K562 (cell line): ENCODE measurements at regions not wholly inside any gene's neighbourhood (a gene's known extent, or its start where the extent isn't known, plus 50 kb on each side); places are given as distances from the start of the nearest gene placed in this dataset.

Experiments
- ATAC-seq: fragments of 200-7000 bp; cut with Tn5 transposase; 3 replicates; pipeline ENCODE4 v1.9.1; 2020; ENCODE audit warnings: moderate library complexity
- BruUV-seq: library from RNA; stranded (reverse); fragments of 400-500 nt; replicated peaks from 2 replicates; lab custom pipeline; 2021; lab: Mats Ljungman, UMichigan
- CTCF ChIA-PET: fragments of 300-600 bp; formaldehyde crosslinking; extraction: SDS; loops from one replicate; lab custom pipeline; 2021; ENCODE audit warnings: low intra/inter-chr PET ratio; lab: Yijun Ruan, JAX
- POLR2A ChIA-PET: fragments of 300-600, 350-650 bp; sonication (Branson Sonifier 250); formaldehyde crosslinking; extraction: SDS; loops from one replicate; lab custom pipeline; 2021; ENCODE audit warnings: antibody characterized with exemption, inconsistent platforms; lab: Yijun Ruan, JAX
- DNase-seq, 4 experiments: peaks; one replicate each; pipeline versions ENCODE4 v3.0.0 to v3.0.0-alpha.2; 2011 to 2018; ENCODE audit warnings: low spot score in 3 of 4, mixed read lengths in 3 of 4; ENCODE audit errors: extremely low read depth in 1 of 4
- FAIRE-seq: peaks from 2 replicates; lab custom pipeline; 2011; peaks lifted over from hg19 to GRCh38; lab: Jason Lieb, UNC
- H2AFZ ChIP-seq: 2 replicates; pipeline ENCODE4 v1.6.0; 2011; ENCODE audit warnings: low read depth, low read length, control low read depth, inconsistent platforms
- H3K27ac ChIP-seq: fragments of 200-600 bp; 3 replicates; pipeline ENCODE4 v1.8.0; 2011; ENCODE audit warnings: low read depth, mild to moderate bottlenecking, control low read depth, inconsistent platforms, low read length, moderate library complexity, mixed read lengths; ENCODE audit errors: extremely low read depth
- H3K27me3 ChIP-seq, 2 experiments: fragments of 300-600 bp in 1 of 2; 2 replicates in 1 of 2; 3 replicates in 1 of 2; pipeline versions ENCODE4 v1.6.0 to v1.8.0; 2011; ENCODE audit warnings: inconsistent platforms in 2 of 2, low read length in 2 of 2, mild to moderate bottlenecking in 1 of 2, mixed read lengths in 1 of 2, moderate library complexity in 1 of 2; ENCODE audit not compliant: control insufficient read depth in 2 of 2, insufficient read depth in 2 of 2
- H3K36me3 ChIP-seq: fragments of 300-600 bp; 3 replicates; pipeline ENCODE4 v1.8.0; 2011; ENCODE audit warnings: mild to moderate bottlenecking, low read length, inconsistent platforms; ENCODE audit not compliant: control insufficient read depth, insufficient read depth
- H3K4me1 ChIP-seq, 2 experiments: fragments of 200-600 bp in 1 of 2; replicated peaks in 1 of 2; 2 replicates in 1 of 2; 3 replicates in 1 of 2; pipeline versions ENCODE4 v1.5.1 to v1.8.0; 2011; ENCODE audit warnings: inconsistent platforms in 2 of 2, low read length in 2 of 2, mild to moderate bottlenecking in 1 of 2, mixed read lengths in 1 of 2, moderate library complexity in 1 of 2; ENCODE audit not compliant: control insufficient read depth in 2 of 2, insufficient read depth in 2 of 2
- H3K4me2 ChIP-seq: 2 replicates; pipeline ENCODE4 v1.6.1; 2011; ENCODE audit warnings: low read length, control low read depth, inconsistent platforms, mixed read lengths; ENCODE audit not compliant: insufficient read depth
- H3K4me3 ChIP-seq: fragments of 200-600 bp; sonication (generic), shearing (Covaris generic); 2 replicates; pipeline ENCODE4 v1.5.1; 2016; ENCODE audit warnings: control low read depth, inconsistent platforms
- H3K79me2 ChIP-seq: fragments of 200-600 bp; 3 replicates; pipeline ENCODE4 v1.8.0; 2011; ENCODE audit warnings: low read length, inconsistent platforms; ENCODE audit not compliant: control insufficient read depth, insufficient read depth
- H3K9ac ChIP-seq, 2 experiments: 2 replicates each; pipeline versions ENCODE4 v1.6.0 to v1.6.1; 2011; ENCODE audit warnings: low read depth in 2 of 2, low read length in 2 of 2, control low read depth in 1 of 2, inconsistent platforms in 1 of 2, mild to moderate bottlenecking in 1 of 2, mixed read lengths in 1 of 2; ENCODE audit not compliant: insufficient read depth in 1 of 2
- H3K9me1 ChIP-seq: one replicate; pipeline ENCODE4 v1.6.0; 2011; ENCODE audit warnings: inconsistent platforms, mild to moderate bottlenecking, low read length, moderate library complexity; ENCODE audit not compliant: control insufficient read depth, insufficient read depth
- H3K9me3 ChIP-seq: replicated peaks from 2 replicates; pipeline ENCODE4 v1.5.1; 2011; ENCODE audit warnings: low read depth, low read length, inconsistent platforms; ENCODE audit not compliant: control insufficient read depth, insufficient read depth
- H4K20me1 ChIP-seq: replicated peaks from 2 replicates; pipeline ENCODE4 v1.6.1; 2011; ENCODE audit warnings: low read length, inconsistent platforms, mixed read lengths; ENCODE audit not compliant: control insufficient read depth, insufficient read depth
- GTF2E2 ChIP-seq: fragments of 200-800 bp; sonication (Bioruptor generic); IDR thresholded peaks from 2 replicates; pipeline ENCODE4 v1.6.1; 2016; ENCODE audit warnings: missing genetic modification characterization, missing compliant biosample characterization
- KDM4B ChIP-seq, 2 experiments: fragments of 450-650 bp in 1 of 2; sonication (generic) in 1 of 2; IDR thresholded peaks; 2 replicates each; pipeline ENCODE4 v1.6.1; 2016 to 2017; ENCODE audit warnings: borderline replicate concordance in 2 of 2, antibody characterized with exemption in 1 of 2, low read depth in 1 of 2, mild to moderate bottlenecking in 1 of 2
- TEAD4 ChIP-seq, 2 experiments: sonication (generic) in 1 of 2; formaldehyde crosslinking in 1 of 2; IDR thresholded peaks; 2 replicates each; pipeline versions ENCODE4 v1.6.1 to v1.8.0; 2012 to 2022; ENCODE audit warnings: borderline replicate concordance in 1 of 2, inconsistent platforms in 1 of 2, low read length in 1 of 2, mild to moderate bottlenecking in 1 of 2, missing genetic modification reagents in 1 of 2
- ZNF551 ChIP-seq: fragments of 250-450 bp; sonication (Bioruptor Pico); IDR thresholded peaks from 2 replicates; pipeline ENCODE4 v1.5.0; 2021; ENCODE audit warnings: mild to moderate bottlenecking, moderate library complexity
- WGBS: fragments of 100-300 bp; shearing (Covaris generic); methylation state at CpG from one replicate; pipeline ENCODE4 v1.1.6; 2016; ENCODE audit warnings: low coverage, mixed read lengths; ENCODE audit not compliant: insufficient coverage; ENCODE audit errors: missing lambda C conversion rate; 5-methylcytosine and 5-hydroxymethylcytosine counted together
- in situ Hi-C: fragments of 300-500 bp; cut with MboI; formaldehyde crosslinking; loops from 4 replicates; pipeline ENCODE4 v1.15.0; 2018; ENCODE audit warnings: inconsistent platforms, mixed read lengths
- intact Hi-C: fragments of 100-400 bp; cut with micrococcal nuclease; formaldehyde crosslinking; loops from 2 replicates; pipeline ENCODE4 v1.14.2; 2022
- TF ChIP-seq, protein P1 (sequence below): fragments of 200-600 bp; sonication (generic); IDR thresholded peaks from one replicate; pipeline ENCODE4 v1.6.1; 2012; ENCODE audit warnings: mild to moderate bottlenecking, low read depth, low read length, inconsistent platforms
- TF ChIP-seq, protein P2 (sequence below): sonication (generic); formaldehyde crosslinking; IDR thresholded peaks from 2 replicates; pipeline ENCODE4 v1.8.1; 2022; ENCODE audit warnings: missing genetic modification reagents
- TF ChIP-seq, protein P3 (sequence below): fragments of 450-650 bp; formaldehyde crosslinking; conservative IDR thresholded peaks from 2 replicates; pipeline ENCODE4 v1.4.0; 2022; ENCODE audit warnings: mild to moderate bottlenecking, missing genetic modification characterization

DNA sequence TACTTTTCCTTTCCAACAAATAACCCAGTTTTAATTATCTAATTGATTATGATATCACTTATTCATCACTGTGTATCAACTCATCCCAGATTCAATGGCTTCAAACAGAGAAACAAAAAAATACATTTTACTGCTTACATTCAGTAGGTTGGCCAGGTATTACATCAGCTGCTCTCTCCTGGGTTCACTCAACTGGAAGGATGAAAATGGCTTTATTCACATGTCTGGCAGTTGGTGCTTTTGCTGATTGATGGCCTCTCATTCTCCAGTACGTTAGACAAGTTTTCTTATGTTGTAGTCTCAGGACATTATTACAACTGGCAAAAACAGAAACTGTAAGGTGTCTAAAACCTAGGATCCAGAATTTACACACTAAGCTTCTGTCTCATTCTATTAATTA, 811.0 kb upstream of the ALCAM start:
- Histone ChIP-seq H3K9me1 (no peaks in the 10 kb centered on the region), H3K36me3 (no peaks in the 10 kb centered on the region), H3K79me2 (no peaks in the 10 kb centered on the region), H3K4me1 (no peaks in the 10 kb centered on the region), H2AFZ (no peak overlapping the region), H4K20me1 (no peaks in the 10 kb centered on the region), H3K27ac (no peak overlapping the region), H3K9me3 (no peaks in the 10 kb centered on the region), H3K27me3 (no peaks in the 10 kb centered on the region), H3K4me3 (no peak overlapping the region), H3K9ac (no peak overlapping the region), H3K4me2 (no peak overlapping the region)
- ChIA-PET POLR2A (no interaction called here), CTCF (no interaction called here)
- 0% methylated on average over 1 of the region's 1 CpG for WGBS
- ATAC-seq (no peak), FAIRE-seq (no peak), DNase-seq (no peak)
- intact Hi-C loops = no loop called here
- in situ Hi-C loops = no loop called here
- BruUV-seq = no TSS peak
- TF ChIP-seq KDM4B (IDR thresholded peaks at IDR 0.05; ENCODE audit: borderline replicate concordance in 2 of 2, low read depth in 1 of 2) (no peak), TEAD4 (IDR thresholded peaks at IDR 0.05; ENCODE audit: low read length) (no peak), TEAD4 (CRISPR knock-in tag; IDR thresholded peaks at IDR 0.05; ENCODE audit: borderline replicate concordance) (no peak), GTF2E2 (no peak), ZNF551 (CRISPR knock-in tag) (no peak)
- TF ChIP-seq, protein P1, sequence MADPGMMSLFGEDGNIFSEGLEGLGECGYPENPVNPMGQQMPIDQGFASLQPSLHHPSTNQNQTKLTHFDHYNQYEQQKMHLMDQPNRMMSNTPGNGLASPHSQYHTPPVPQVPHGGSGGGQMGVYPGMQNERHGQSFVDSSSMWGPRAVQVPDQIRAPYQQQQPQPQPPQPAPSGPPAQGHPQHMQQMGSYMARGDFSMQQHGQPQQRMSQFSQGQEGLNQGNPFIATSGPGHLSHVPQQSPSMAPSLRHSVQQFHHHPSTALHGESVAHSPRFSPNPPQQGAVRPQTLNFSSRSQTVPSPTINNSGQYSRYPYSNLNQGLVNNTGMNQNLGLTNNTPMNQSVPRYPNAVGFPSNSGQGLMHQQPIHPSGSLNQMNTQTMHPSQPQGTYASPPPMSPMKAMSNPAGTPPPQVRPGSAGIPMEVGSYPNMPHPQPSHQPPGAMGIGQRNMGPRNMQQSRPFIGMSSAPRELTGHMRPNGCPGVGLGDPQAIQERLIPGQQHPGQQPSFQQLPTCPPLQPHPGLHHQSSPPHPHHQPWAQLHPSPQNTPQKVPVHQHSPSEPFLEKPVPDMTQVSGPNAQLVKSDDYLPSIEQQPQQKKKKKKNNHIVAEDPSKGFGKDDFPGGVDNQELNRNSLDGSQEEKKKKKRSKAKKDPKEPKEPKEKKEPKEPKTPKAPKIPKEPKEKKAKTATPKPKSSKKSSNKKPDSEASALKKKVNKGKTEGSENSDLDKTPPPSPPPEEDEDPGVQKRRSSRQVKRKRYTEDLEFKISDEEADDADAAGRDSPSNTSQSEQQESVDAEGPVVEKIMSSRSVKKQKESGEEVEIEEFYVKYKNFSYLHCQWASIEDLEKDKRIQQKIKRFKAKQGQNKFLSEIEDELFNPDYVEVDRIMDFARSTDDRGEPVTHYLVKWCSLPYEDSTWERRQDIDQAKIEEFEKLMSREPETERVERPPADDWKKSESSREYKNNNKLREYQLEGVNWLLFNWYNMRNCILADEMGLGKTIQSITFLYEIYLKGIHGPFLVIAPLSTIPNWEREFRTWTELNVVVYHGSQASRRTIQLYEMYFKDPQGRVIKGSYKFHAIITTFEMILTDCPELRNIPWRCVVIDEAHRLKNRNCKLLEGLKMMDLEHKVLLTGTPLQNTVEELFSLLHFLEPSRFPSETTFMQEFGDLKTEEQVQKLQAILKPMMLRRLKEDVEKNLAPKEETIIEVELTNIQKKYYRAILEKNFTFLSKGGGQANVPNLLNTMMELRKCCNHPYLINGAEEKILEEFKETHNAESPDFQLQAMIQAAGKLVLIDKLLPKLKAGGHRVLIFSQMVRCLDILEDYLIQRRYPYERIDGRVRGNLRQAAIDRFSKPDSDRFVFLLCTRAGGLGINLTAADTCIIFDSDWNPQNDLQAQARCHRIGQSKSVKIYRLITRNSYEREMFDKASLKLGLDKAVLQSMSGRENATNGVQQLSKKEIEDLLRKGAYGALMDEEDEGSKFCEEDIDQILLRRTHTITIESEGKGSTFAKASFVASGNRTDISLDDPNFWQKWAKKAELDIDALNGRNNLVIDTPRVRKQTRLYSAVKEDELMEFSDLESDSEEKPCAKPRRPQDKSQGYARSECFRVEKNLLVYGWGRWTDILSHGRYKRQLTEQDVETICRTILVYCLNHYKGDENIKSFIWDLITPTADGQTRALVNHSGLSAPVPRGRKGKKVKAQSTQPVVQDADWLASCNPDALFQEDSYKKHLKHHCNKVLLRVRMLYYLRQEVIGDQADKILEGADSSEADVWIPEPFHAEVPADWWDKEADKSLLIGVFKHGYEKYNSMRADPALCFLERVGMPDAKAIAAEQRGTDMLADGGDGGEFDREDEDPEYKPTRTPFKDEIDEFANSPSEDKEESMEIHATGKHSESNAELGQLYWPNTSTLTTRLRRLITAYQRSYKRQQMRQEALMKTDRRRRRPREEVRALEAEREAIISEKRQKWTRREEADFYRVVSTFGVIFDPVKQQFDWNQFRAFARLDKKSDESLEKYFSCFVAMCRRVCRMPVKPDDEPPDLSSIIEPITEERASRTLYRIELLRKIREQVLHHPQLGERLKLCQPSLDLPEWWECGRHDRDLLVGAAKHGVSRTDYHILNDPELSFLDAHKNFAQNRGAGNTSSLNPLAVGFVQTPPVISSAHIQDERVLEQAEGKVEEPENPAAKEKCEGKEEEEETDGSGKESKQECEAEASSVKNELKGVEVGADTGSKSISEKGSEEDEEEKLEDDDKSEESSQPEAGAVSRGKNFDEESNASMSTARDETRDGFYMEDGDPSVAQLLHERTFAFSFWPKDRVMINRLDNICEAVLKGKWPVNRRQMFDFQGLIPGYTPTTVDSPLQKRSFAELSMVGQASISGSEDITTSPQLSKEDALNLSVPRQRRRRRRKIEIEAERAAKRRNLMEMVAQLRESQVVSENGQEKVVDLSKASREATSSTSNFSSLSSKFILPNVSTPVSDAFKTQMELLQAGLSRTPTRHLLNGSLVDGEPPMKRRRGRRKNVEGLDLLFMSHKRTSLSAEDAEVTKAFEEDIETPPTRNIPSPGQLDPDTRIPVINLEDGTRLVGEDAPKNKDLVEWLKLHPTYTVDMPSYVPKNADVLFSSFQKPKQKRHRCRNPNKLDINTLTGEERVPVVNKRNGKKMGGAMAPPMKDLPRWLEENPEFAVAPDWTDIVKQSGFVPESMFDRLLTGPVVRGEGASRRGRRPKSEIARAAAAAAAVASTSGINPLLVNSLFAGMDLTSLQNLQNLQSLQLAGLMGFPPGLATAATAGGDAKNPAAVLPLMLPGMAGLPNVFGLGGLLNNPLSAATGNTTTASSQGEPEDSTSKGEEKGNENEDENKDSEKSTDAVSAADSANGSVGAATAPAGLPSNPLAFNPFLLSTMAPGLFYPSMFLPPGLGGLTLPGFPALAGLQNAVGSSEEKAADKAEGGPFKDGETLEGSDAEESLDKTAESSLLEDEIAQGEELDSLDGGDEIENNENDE = no peak
- TF ChIP-seq, protein P2, sequence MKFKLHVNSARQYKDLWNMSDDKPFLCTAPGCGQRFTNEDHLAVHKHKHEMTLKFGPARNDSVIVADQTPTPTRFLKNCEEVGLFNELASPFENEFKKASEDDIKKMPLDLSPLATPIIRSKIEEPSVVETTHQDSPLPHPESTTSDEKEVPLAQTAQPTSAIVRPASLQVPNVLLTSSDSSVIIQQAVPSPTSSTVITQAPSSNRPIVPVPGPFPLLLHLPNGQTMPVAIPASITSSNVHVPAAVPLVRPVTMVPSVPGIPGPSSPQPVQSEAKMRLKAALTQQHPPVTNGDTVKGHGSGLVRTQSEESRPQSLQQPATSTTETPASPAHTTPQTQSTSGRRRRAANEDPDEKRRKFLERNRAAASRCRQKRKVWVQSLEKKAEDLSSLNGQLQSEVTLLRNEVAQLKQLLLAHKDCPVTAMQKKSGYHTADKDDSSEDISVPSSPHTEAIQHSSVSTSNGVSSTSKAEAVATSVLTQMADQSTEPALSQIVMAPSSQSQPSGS (CRISPR knock-in tag) = no peak
- TF ChIP-seq, protein P3, sequence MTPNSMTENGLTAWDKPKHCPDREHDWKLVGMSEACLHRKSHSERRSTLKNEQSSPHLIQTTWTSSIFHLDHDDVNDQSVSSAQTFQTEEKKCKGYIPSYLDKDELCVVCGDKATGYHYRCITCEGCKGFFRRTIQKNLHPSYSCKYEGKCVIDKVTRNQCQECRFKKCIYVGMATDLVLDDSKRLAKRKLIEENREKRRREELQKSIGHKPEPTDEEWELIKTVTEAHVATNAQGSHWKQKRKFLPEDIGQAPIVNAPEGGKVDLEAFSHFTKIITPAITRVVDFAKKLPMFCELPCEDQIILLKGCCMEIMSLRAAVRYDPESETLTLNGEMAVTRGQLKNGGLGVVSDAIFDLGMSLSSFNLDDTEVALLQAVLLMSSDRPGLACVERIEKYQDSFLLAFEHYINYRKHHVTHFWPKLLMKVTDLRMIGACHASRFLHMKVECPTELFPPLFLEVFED = no peak
